GM21529 (cell line): ENCODE measurements at regions not wholly inside any gene's neighbourhood (a gene's known extent, or its start where the extent isn't known, plus 50 kb on each side); places are given as distances from the start of the nearest gene placed in this dataset.

Experiments used
- ATAC-seq: cut with Tn5 transposase; IDR thresholded peaks from one replicate; pipeline ENCODE4 v1.9.1; 2021; ENCODE audit not compliant: unreplicated experiment

GRCh38 chr6:14857001-14857400 is 388.9 kb upstream of the JARID2 start:
- no peak for ATAC-seq

DNA sequence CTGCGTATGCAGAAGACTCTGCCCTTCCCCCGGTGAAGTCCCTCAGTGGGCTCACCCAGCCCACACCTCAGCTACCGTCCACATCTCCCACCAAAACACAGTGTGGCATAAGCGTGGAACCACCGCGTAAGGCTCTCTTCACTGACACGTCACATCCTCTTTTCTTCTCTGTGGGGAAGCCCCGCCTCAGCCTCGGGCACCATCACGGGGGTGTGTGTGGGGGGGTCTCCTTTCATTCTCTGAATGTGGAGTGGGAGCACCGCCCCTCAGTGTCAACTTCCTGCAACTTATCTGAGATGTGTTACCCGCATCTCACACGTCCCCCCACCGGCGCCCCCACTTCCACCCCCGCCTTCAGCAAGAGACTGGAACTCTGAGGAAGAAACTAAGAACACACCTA is 388.4 kb upstream of the JARID2 start:
- ATAC-seq = no peak

DNA sequence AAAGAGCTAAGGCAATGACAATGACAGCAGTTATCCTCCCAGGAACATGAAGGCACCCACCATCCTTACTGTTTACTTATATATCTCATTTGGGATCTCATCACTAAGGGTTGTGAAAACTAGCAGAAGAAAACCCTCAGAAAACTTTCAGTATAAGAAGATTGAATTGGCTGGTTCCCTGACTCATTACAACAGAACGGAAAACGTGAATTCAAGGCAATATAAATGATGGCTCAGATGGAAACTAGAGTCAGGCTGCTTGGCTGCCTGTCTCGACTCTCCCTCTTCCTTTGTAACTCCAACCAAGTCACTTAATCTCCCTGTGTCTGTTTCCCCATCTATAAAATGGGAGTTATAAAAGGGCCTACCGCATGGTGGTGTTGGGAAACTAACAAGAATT is 387.1 kb upstream of the JARID2 start:
- ATAC-seq = no peak

GRCh38 chr6:14860774-14861173 is 385.1 kb upstream of the JARID2 start:
- ATAC-seq = no peak

DNA sequence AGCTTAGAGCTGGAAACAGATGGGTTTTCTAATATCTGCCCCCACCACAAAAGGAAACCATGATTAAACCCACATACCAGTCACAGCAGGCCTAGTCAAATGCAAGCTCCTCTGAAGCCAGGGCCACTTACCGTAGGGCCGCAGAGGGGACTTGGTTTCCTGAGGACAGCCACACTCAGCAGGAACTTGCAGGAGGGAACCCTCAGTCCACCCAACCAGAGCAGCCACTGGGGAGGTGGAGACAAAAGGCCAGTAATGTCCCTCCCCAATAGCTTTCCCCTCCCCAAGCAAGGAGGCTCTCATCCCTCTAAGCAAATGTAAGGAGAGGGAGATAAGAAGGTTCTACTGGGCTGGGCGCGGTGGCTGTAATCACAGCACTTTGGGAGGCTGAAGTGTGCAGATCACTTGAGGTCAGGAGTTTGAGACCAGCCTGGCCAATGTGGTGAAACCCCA is 384.4 kb upstream of the JARID2 start:
- ATAC-seq = no peak

DNA sequence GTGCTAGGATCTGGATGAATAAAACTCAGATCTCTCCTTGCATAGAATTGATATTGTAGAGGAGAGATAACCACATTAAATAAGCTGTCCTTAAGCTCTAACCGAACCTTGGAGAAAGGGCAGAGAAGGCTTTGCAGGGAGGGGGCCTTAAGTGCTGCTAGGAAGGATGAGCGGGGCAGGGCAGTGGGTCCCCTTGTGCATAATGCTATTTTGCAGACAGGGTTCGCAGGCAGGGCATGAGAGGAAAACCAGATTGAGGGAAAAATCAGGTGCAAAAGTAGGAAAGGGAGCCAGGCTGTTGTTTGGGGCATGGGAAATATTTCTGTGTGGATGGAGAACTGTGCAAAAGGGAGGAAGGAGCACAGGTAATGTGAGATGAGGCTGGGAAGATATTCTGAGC is 383.0 kb upstream of the JARID2 start:
- ATAC-seq = no peak

- ATAC-seq = no peak
Measured at GRCh38 chr6:14863902-14864850, 381.7 kb upstream of the JARID2 start.

DNA sequence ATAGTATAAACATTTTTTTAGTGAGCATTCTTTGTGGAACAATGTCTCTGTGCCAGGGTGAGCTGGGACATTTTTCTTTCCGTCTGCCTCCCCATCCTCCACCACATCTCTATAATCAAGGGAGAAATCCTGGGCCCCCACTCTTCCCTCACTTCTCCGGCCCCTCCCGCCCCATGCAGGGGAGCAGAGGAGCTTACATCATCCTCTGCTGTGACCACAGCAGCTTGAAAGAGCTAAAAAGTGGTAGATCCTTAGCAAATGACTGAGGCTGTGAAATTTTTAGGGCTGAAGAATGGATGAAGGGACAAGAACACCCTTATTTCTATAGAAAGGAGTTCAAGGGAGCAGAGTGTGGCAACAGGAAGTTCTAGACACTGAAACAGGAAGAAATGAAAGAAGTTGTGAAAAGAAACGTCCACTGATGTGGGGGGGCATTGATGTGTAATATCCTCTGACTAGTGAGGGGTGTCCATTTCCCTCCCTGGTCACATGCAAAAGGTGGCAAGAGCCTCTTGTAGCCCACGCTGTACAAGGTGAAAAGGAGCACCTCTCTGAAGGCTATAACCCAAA is 380.3 kb upstream of the JARID2 start:
- ATAC-seq = no peak

- ATAC-seq = no peak
Measured at GRCh38 chr6:14867802-14868201, 378.1 kb upstream of the JARID2 start.

GRCh38 chr6:14871221-14871620 is 374.6 kb upstream of the JARID2 start:
- ATAC-seq = no peak

DNA sequence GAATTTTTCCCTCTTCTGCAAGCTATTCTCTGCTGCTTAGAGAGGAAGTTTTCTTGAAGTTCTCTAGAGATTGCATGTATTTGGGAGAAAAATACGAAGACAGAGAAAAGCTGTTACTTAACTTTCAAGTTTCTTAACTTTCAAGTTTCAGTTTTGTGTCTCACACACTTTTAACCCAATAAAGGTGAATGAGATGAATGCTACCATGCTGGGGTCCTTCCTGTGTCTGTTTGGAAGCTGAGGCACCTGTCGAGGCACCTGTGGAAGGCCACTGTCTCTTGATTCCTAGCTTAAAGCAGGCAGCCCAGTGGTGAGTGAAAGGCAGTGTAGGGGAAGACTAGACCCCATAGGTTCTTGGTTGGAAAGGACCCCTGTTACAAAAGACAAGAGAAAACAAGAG is 372.8 kb upstream of the JARID2 start:
- ATAC-seq = no peak

DNA sequence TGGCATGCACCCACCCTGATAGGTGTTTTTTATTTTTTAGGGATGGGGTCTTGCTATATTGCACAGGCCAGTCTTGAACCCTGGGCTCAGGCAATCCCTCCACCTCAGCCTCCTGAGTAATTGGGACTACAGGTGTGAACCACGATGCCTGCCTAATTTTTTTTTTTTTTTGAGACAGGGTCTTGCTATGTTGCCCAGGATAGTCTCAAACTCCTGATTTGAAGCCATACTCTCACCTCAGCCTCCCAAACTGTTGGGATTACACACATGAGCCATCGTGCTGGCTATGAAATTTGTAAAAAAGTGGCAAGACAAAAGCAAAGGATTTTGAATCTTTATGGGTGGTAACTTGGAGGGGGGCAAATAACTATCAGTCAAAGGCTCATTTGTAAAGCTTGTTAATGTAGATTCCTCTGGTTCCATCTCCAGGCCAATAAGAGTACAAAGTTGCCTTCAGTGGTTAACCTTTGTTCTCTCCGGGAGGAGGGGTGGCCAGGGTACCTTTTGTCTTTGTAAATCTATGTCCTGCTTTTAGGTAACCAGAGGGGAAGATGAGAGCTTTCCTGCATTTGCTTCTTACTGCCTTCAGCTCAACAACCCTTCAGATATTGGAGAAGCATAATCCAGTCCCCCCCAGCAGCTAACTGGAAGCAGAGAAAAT is 372.0 kb upstream of the JARID2 start:
- no peak for ATAC-seq

- ATAC-seq = no peak
Measured at GRCh38 chr6:14874975-14875480, 370.8 kb upstream of the JARID2 start.

GRCh38 chr6:14875481-14876063 is 370.3 kb upstream of the JARID2 start:
- ATAC-seq = peak; percentile 62

DNA sequence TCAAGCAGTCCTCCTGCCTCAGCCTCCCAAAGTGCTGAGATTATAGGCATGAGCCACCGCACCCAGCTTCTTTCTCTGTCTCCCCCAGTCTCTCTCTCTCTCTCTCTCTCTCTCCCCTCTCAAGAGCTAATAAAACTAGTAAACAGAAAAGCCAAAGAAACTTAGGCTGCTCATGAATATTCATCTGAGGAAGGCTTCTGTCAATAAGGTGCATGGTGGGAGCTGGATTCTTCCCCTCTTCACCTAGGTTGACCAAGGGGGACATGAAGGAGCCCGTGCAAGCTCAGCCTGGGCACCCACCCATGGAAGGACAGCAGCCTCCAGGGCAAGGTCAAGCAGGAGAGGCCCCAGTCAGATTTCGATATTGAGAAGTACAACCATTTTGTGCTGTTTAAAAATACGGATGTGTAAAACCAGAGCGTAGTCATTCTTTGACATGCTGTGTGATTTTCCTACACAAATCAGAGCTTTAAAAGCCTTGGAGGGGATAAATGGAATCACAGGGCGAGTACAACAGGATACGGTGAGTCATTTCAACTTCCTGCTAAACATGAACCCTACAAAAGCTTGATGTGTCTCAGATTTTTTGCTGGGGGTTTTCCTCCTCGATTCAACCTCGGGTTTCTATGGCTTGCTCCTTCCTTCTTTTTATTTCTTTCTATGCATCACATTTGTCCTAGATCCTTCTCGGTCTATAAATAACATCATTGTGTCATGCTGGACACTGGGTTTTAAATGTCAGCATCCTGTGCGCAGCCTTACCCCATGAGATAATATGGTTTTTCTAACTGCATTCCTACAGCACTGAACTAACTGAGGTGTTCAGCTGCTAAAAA is 368.9 kb upstream of the JARID2 start:
- peak; percentile 63 for ATAC-seq

GRCh38 chr6:14877758-14878157 is 368.1 kb upstream of the JARID2 start:
- ATAC-seq = no peak

GRCh38 chr6:14880052-14880451 is 365.8 kb upstream of the JARID2 start:
- no peak for ATAC-seq

- no peak for ATAC-seq
Measured at GRCh38 chr6:14880677-14881076, 365.2 kb upstream of the JARID2 start.

GRCh38 chr6:14881398-14881797 is 364.5 kb upstream of the JARID2 start:
- no peak for ATAC-seq

DNA sequence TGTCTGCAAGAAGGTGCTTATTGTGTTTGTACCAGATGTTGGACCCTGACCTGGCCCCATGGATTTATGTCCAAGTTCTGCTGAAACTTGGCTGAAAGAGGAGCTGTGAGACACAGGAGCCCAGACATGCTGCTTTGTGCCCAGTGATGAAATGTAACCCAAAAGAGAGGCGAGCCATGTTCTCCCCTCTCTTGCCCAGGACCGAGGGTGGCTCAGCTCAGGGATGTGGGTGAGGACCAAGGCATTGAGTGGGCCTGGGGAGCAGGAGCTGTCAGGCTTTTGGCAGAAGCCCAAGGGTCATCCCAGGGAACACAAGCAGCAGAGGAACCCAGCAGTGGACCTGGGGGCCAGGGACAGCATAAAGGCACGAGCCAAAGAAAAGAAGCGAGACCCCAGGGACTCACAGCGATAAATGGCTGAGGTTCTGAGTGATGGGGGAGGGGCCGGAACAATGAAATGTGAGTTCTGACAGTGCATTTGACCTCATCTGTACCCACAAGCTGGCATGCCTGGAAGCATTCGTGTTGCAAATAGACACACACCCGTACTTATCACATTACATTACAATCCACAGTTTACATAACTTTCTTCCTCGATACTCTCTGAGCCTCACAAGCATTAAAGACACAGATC is 363.4 kb upstream of the JARID2 start:
- no peak for ATAC-seq
